ENCODE measurements at regions not wholly inside any gene's neighbourhood (a gene's known extent, or its start where the extent isn't known, plus 50 kb on each side); places are given as distances from the start of the nearest gene placed in this dataset.

DNA sequence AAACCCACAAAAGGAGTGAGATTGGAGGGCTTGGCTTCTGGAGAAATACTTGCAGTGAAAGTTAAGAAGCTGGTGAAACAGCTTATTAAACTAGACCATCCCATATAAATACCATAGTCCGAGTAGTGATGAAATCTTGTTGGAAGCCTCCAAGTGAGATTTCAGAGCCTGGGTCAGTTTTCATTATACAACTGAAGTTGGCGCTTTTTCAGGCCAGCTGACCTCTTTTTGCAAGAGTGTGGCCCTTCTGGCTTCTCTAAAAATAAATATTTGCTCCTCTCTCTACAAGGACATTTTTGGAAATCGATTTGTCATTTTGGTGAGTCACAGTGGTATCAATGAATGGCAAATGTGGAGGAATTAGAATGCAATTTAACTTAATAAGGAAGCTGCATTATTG, 51.2 kb upstream of the THRB start:
- TF ChIP-seq, protein P1, sequence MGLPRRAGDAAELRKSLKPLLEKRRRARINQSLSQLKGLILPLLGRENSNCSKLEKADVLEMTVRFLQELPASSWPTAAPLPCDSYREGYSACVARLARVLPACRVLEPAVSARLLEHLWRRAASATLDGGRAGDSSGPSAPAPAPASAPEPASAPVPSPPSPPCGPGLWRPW (IDR thresholded peaks at IDR 0.05) = no peak
- TF ChIP-seq, protein P2, sequence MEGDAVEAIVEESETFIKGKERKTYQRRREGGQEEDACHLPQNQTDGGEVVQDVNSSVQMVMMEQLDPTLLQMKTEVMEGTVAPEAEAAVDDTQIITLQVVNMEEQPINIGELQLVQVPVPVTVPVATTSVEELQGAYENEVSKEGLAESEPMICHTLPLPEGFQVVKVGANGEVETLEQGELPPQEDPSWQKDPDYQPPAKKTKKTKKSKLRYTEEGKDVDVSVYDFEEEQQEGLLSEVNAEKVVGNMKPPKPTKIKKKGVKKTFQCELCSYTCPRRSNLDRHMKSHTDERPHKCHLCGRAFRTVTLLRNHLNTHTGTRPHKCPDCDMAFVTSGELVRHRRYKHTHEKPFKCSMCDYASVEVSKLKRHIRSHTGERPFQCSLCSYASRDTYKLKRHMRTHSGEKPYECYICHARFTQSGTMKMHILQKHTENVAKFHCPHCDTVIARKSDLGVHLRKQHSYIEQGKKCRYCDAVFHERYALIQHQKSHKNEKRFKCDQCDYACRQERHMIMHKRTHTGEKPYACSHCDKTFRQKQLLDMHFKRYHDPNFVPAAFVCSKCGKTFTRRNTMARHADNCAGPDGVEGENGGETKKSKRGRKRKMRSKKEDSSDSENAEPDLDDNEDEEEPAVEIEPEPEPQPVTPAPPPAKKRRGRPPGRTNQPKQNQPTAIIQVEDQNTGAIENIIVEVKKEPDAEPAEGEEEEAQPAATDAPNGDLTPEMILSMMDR (IDR thresholded peaks at IDR 0.05) = no peak
- TF ChIP-seq RFX5 (IDR thresholded peaks at IDR 0.05) (no peak), TP53 (CRISPR knock-in tag; IDR thresholded peaks at IDR 0.05) (no peak), POLR2AphosphoS2 (conservative IDR thresholded peaks at IDR 0.05; ENCODE audit: low read length) (no peak), POLR2A (IDR thresholded peaks at IDR 0.05; ENCODE audit: low read length) (no peak), MYC (IDR thresholded peaks at IDR 0.05; ENCODE audit: borderline replicate concordance, low read length) (no peak), PBX3 (IDR thresholded peaks at IDR 0.05) (no peak), SMC3 (IDR thresholded peaks at IDR 0.05) (no peak), RAD21 (conservative IDR thresholded peaks at IDR 0.05 in 1 of 2, IDR thresholded peaks at IDR 0.05 in 1 of 2) (no peak), BHLHE40 (IDR thresholded peaks at IDR 0.05; ENCODE audit: low read depth, low read length) (no peak), CEBPB (IDR thresholded peaks at IDR 0.05) (no peak)
- TF ChIP-seq, protein P3, sequence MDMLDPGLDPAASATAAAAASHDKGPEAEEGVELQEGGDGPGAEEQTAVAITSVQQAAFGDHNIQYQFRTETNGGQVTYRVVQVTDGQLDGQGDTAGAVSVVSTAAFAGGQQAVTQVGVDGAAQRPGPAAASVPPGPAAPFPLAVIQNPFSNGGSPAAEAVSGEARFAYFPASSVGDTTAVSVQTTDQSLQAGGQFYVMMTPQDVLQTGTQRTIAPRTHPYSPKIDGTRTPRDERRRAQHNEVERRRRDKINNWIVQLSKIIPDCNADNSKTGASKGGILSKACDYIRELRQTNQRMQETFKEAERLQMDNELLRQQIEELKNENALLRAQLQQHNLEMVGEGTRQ (IDR thresholded peaks at IDR 0.05) = no peak
- TF ChIP-seq, protein P4, sequence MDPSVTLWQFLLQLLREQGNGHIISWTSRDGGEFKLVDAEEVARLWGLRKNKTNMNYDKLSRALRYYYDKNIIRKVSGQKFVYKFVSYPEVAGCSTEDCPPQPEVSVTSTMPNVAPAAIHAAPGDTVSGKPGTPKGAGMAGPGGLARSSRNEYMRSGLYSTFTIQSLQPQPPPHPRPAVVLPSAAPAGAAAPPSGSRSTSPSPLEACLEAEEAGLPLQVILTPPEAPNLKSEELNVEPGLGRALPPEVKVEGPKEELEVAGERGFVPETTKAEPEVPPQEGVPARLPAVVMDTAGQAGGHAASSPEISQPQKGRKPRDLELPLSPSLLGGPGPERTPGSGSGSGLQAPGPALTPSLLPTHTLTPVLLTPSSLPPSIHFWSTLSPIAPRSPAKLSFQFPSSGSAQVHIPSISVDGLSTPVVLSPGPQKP (IDR thresholded peaks at IDR 0.05; ENCODE audit: low read depth, low read length) = no peak
